Body of pancreas (tissue), 4 donors: ENCODE measurements at regions not wholly inside any gene's neighbourhood (a gene's known extent, or its start where the extent isn't known, plus 50 kb on each side); places are given as distances from the start of the nearest gene placed in this dataset.
"Not testable (repeated sequence)": the region's sequence is repeated elsewhere in the genome, so short reads cannot be mapped to it uniquely, and the experiment has no call there.

Experiments used
- ATAC-seq: fragments of 150-250 bp; one replicate; pipeline ENCODE4 v1.9.1; 2016
- DNase-seq, 4 donors: peaks; one replicate each; pipeline ENCODE4 v3.0.0-alpha.2; 2019
- H3K27ac ChIP-seq, 4 donors: fragments of 200-600 bp; sonication (generic); 1 replicate in 3 of 4; 2 replicates in 1 of 4; pipeline versions ENCODE4 v1.5.1 to v1.6.1; 2016 to 2019; ENCODE audit warnings: mild to moderate bottlenecking in 1 of 4, mixed read lengths in 1 of 4, moderate library complexity in 1 of 4
- H3K27me3 ChIP-seq, 2 donors: fragments of 200-600 bp; sonication (generic); one replicate each; pipeline ENCODE4 v1.6.0; 2016; ENCODE audit warnings: mild to moderate bottlenecking in 1 of 2
- H3K36me3 ChIP-seq, 2 donors: fragments of 200-600 bp; sonication (generic); replicated peaks in 1 of 2; 2 replicates each; pipeline ENCODE4 v1.5.1; 2016; ENCODE audit warnings: low read depth in 2 of 2; ENCODE audit not compliant: insufficient read depth in 1 of 2
- H3K4me1 ChIP-seq: fragments of 200-600 bp; sonication (generic); one replicate; pipeline ENCODE4 v1.6.0; 2016
- H3K4me3 ChIP-seq, 2 donors: fragments of 200-600 bp; sonication (generic); 1 replicate in 1 of 2; 2 replicates in 1 of 2; pipeline ENCODE4 v1.5.1; 2016 to 2019
- H3K9me3 ChIP-seq, 3 donors: fragments of 200-600 bp; sonication (generic); 1 replicate in 2 of 3; 2 replicates in 1 of 3; pipeline ENCODE4 v1.5.1; 2016
- CTCF ChIP-seq, 7 experiments: fragments of 450-650 bp in 4 of 7; fragments of 200-600 bp in 3 of 7; sonication (generic) in 3 of 7; IDR thresholded peaks; one replicate each; pipeline ENCODE4 v1.5.1; 2016 to 2019; ENCODE audit warnings: antibody characterized with exemption in 7 of 7
- POLR2A ChIP-seq, 3 donors: fragments of 450-650 bp; IDR thresholded peaks; one replicate each; pipeline ENCODE4 v1.6.1; 2016; ENCODE audit warnings: antibody characterized with exemption in 3 of 3, mild to moderate bottlenecking in 2 of 3
- WGBS, 2 donors: methylation state at CpG; one replicate each; pipeline ENCODE4 v1.1.5; 2017; 5-methylcytosine and 5-hydroxymethylcytosine counted together
- intact Hi-C: fragments of 100-400 bp; cut with DNase I; formaldehyde crosslinking; loops from one replicate; pipeline ENCODE4 v1.15.1; 2023

DNA sequence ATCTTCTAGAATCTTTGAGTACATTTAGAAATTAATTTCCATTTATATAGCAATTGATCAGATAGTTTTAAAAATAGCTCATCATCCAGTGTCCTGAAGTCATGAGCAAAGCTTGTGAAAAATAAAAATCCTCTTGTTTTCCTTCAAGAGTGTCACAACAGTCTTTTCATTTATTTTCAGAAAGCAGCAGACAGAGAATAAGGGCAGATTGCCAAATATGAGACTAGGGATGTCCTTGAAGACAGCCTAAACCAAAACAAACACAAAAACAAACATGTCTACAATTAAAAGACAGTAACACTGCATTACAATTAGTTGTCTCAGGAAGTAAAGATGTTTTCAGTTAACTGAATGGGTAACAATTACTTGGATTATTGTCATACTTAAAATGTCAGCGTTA, 682.8 kb downstream of the TFAP2A start:
- no peak overlapping the region for H3K27ac ChIP-seq
- H3K27me3 ChIP-seq, result no peaks in the 10 kb centered on the region
- H3K4me1 ChIP-seq, result no peaks in the 10 kb centered on the region
- 50 to 79% methylated on average over 1 of the region's 1 CpG for WGBS, 2 donors
- no peak overlapping the region for H3K4me3 ChIP-seq
- H3K9me3 ChIP-seq, result no peaks in the 10 kb centered on the region
- ATAC-seq, result no peak
- no peak for DNase-seq
- intact Hi-C loops, result no loop called here
- H3K36me3 ChIP-seq, result no peaks in the 10 kb centered on the region
- TF ChIP-seq CTCF (IDR thresholded peaks at IDR 0.05) (no peak), POLR2A (IDR thresholded peaks at IDR 0.05) (no peak)

DNA sequence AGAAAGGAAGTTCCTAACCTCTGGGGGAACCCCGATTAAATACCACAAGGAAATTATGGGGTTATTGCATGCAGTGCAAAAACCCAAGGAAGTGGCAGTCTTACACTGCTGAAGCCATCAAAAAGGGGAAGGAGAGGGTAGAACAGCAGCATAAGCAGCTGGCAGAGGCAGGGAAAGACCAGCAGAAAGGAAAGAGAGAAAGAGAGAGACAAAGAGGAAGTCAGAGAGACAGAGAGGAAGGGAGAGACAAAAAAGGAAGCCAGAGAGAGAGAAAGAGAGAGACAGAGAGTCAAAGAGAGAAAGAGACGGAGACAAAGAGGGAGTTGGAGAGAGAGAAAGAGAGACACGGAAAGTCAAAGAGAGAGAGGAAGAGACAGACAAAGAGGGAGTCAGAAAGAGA, 689.1 kb downstream of the TFAP2A start:
- H3K4me1 ChIP-seq, H3K4me3 ChIP-seq, ATAC-seq, H3K27me3 ChIP-seq, DNase-seq, H3K9me3 ChIP-seq, intact Hi-C loops, H3K36me3 ChIP-seq, H3K27ac ChIP-seq: not testable (repeated sequence)
- 46 to 69% methylated on average over 3 of the region's 3 CpGs for WGBS, 2 donors

- no peaks in the 10 kb centered on the region for H3K27me3 ChIP-seq
- no peak for ATAC-seq
- WGBS, 2 donors, result 63 to 75% methylated on average over 3 of the region's 3 CpGs
These were observed 697.3 kb downstream of the TFAP2A start for GRCh38 chr6:9717568-9717967.

DNA sequence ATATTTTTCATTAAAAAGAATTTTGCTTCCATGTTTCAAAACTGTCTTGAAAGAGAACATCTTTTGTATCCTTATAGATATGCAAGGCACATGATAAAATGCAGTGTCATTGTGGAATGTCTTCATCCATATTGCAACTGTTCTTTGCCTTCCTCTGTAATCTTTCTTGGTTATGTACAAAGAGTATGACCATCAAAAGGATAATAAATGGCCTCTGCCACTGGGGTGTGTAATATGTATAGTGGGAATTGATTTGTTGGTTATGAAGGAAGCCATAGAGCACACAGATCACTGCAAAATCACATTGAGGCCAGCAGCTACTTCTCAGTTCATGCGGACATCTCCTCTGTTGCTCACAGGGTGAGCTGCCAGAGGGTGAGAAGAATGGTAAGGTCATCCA, 703.5 kb downstream of the TFAP2A start:
- WGBS, 2 donors, result 30 to 56% methylated on average over 1 of the region's 1 CpG
- no peak for ATAC-seq
- no peak for TF ChIP-seq POLR2A (IDR thresholded peaks at IDR 0.05)
- TF ChIP-seq CTCF (IDR thresholded peaks at IDR 0.05), result no peak

More at GRCh38 chr6:9717568-9717967, 697.3 kb downstream of the TFAP2A start:
- no peak for TF ChIP-seq CTCF (IDR thresholded peaks at IDR 0.05)
- no peak for TF ChIP-seq POLR2A (IDR thresholded peaks at IDR 0.05)
- H3K36me3 ChIP-seq, result no peaks in the 10 kb centered on the region
- H3K27ac ChIP-seq, result no peak overlapping the region
- intact Hi-C loops, result no loop called here
- no peak for DNase-seq
- H3K4me3 ChIP-seq, result no peak overlapping the region
- no peaks in the 10 kb centered on the region for H3K4me1 ChIP-seq
- H3K9me3 ChIP-seq, result no peaks in the 10 kb centered on the region

DNA sequence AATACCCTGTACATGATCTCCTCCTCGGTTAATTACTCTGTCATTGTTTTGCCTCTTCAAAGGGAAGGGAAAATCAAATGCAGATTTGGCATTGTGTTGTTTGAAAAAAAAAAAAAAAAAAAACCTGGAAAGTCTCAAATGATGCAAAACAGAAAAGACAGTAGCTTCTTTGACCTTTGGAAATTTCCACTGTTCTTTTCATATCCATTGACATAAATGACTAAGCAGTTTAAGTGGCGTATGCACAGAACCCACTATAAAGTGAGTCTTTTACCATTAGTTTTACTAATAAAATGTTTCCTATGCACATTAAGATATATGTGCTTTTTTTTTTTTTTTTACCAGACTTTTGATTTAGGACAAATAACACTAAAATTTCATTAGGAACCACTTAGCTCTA, 704.3 kb downstream of the TFAP2A start:
- Histone ChIP-seq H3K27me3 (no peaks in the 10 kb centered on the region), H3K36me3 (no peaks in the 10 kb centered on the region), H3K4me3 (no peak overlapping the region), H3K27ac (no peak overlapping the region), H3K4me1 (no peaks in the 10 kb centered on the region), H3K9me3 (no peaks in the 10 kb centered on the region)
- ATAC-seq, result no peak
- DNase-seq, result no peak
- intact Hi-C loops, result no loop called here
- WGBS, 2 donors, result 55 to 70% methylated on average over 2 of the region's 2 CpGs
- no peak for TF ChIP-seq CTCF (IDR thresholded peaks at IDR 0.05)
- no peak for TF ChIP-seq POLR2A (IDR thresholded peaks at IDR 0.05)

More for the DNA sequence above, 703.5 kb downstream of the TFAP2A start:
- Histone ChIP-seq H3K27ac (no peak overlapping the region), H3K27me3 (no peaks in the 10 kb centered on the region), H3K4me3 (no peak overlapping the region), H3K36me3 (no peaks in the 10 kb centered on the region), H3K9me3 (no peaks in the 10 kb centered on the region), H3K4me1 (no peaks in the 10 kb centered on the region)
- intact Hi-C loops, result no loop called here
- DNase-seq, result no peak
